Mucosa of gallbladder (tissue), 1 donor: ENCODE measurements at regions not wholly inside any gene's neighbourhood (a gene's known extent, or its start where the extent isn't known, plus 50 kb on each side); places are given as distances from the start of the nearest gene placed in this dataset.

Experiments used
- DNase-seq: peaks from one replicate; pipeline ENCODE4 v3.0.0-alpha.2; 2020; ENCODE audit warnings: low spot score
- donor health status: DM: no; HTN: no; CAD: no.

GRCh38 chr6:104087765-104088164, 772.0 kb downstream of the HACE1 start:
- DNase-seq, result no peak

- DNase-seq, result no peak
Measured at GRCh38 chr6:104068281-104068680, 791.4 kb downstream of the HACE1 start.

- DNase-seq, result no peak
Measured at GRCh38 chr6:104064876-104065275, 794.8 kb downstream of the HACE1 start.

GRCh38 chr6:104050455-104050854, 809.3 kb downstream of the HACE1 start:
- DNase-seq, result no peak

DNA sequence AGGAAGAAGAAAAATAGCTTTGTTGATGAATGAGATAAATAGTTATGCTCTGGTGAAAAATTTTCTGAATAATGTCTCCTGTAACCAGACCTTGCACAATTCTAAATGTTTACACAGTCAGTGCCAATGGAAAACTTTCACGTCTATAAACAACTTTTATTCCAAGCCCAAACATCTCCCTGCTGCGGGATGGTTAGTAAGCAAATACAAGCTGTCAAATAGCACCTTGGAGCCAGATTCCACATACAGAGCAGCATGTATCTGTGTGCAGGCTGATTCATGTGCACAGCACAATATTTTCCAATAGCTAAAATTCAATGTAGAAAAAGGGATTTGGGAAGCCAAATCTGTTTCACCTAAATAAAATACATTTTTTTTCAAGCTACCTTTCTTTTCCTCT, 813.3 kb downstream of the HACE1 start:
- no peak for DNase-seq

GRCh38 chr6:104031346-104031745, 828.4 kb downstream of the HACE1 start:
- DNase-seq, result no peak

GRCh38 chr6:104022126-104022525, 837.6 kb downstream of the HACE1 start:
- no peak for DNase-seq

DNA sequence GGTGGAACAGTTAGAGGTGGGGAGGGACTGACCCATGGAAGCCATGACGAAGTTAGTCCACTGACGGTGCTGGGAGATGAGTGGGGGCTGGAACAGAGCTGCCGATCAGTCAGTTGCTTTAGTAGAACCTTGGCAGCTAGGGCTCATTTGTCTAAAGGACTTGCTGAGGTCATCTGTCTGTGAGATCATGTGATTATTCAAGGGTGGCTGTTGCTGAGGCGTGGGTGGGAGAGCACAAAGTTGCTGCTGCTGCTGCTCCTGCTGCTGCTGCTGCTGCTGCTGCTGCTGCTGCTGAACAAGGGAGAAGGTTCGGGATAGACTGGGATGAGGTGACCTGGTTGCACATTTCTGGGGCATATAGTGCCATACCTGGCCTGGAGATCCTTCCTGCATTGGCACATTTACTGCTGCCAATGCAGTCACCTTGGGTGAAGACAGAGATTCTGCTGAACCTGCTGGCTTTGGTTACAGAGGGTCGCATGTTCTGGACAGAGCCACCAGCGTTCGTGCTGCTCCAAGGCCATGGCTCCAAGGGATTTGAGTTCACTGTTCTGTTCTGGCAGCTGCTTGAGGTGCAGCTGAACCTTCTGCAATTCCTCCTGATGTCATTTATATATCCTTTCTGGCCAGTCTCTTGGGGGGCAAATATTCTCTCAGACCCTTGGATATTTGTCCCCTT, 840.5 kb downstream of the HACE1 start:
- no peak for DNase-seq

DNA sequence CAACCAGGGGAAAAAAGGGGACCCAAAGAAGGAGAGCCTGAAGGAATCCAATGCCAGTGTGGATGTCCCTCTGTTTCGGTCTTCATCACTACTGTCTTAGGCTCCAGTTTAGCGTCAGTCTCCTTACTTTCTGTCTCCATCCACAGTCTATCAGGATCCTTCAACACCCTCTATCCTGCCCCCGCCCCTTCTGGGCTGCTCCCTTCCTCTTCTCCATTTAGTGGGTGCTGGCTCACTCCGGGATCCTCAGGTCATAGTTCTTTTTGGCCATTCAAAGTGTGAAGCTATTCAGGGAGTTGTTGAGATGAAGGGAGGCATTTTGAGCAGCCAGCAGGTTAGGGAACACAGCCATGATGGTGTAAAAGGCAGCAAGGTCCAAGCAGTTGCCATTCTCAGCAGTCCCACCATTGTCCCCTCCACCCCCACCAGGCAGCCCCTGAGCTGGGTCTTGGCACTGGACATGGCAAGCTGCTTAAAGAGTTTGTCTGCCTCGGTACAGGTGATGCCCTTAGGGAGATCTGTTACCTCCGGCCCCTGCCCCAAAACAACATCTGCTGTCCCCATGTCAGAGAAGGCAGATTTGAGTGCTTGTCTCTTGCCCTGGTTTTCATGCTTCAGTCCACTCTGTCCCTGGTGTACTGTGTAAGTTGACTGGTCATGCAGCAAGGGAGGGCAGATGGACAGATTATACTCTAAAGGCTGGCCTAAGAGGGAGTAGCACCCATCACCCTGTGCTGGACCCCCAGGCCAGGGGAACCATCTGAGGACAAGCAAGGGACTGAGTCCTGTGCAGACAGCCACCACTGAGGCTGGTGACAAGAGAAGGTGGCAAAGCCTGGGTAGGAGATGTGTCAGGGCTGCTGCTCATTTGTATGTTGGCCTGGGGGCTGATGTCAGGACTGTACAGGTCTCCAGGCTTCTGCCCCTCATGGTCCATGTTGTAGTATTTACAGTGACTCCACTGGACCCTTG, 842.0 kb downstream of the HACE1 start:
- no peak for DNase-seq

DNA sequence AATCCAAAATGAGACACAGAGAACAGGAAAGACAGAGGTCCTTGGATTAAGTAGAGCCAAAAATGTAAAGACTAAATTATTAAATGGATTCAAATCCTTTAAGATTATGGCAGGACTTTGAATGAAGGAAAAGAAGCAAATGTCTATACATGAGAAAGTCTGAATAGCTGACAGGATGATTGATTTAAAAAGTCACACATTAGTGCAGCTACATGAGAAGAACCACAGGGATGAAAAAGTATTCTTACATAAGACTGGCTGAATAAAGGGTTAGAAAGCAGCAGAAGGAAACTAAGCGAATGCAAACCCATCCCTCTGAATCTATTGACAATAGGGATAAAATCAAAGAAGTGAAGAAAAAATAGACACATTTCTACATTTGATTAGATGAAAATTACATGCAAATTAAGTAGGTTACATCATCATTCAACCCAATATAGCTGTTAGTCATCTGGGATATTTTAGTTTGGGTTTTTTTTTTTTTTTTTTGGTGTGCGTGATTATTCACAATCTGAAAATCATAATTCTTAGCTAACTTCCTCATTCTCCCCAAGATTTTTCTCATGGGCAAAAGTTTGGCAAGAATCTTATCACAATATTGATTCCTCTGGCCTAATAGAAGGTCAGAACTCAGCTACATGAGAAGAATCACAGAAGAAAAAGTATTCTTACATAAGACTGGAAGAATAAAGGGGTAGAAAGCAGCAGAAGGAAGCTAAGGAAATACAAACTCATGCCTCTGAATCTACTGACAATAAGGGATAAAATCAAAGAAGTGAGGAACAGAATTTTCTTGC, 845.4 kb downstream of the HACE1 start:
- no peak for DNase-seq

- no peak for DNase-seq
Measured at GRCh38 chr6:104013312-104013971, 846.3 kb downstream of the HACE1 start.

DNA sequence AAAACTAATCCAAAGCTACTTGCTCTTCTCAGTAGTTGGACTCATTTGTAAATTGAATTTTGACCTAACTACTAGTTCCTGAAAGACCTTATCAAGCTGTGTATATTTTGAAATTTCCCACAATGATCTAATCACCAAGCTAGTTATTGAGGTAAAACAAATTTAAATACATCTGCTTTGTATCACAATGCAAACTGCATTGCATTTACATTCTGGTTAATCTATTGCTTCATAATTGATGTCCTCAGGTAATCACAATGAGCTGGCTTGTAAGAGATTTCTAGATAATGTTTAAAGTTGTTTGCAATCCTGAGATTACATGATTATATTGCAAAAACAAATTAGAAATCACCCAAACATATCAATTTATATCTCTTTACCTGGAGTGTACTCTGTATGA, 848.8 kb downstream of the HACE1 start:
- no peak for DNase-seq

GRCh38 chr6:104003803-104004516, 855.8 kb downstream of the HACE1 start:
- no peak for DNase-seq

DNA sequence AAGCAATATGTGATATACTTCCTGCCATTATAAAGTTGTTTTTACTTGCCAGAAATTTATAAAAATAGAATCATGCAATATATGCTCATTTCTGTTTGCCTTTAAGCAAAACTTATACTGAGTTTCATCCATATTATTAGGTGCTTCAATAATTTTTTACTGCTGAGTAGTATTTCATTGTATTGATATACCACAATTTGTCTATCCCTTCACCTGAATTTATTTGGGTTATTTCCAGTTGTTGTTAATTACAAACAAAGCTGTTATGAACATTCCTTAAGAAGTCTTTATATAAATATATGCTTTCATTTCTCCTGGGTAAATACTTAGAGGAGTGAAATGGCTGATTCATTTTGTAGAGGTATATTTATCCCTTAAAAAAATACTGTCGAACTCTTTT, 864.1 kb downstream of the HACE1 start:
- no peak for DNase-seq

DNA sequence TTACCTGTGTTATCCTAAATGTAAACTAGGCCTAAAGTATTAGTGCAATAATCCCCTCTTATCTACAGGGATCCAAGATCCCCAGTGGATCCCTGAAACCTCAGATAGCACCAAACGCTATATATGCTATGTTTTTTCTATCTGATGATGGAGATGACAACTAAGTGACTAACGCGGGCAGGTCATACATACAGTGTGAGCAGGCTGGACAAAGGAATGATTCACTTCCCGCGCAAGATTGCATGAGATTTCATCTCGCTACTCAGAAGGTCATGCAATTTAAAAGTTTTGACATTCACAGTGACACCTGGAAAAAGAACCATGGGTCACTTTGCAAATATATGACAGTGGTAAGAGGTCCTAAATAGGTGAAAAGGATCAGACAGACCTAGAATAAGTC, 875.9 kb downstream of the HACE1 start:
- no peak for DNase-seq

GRCh38 chr6:103983011-103983410, 876.7 kb downstream of the HACE1 start:
- DNase-seq, result no peak

GRCh38 chr6:103982574-103982973, 877.1 kb downstream of the HACE1 start:
- DNase-seq, result no peak

DNA sequence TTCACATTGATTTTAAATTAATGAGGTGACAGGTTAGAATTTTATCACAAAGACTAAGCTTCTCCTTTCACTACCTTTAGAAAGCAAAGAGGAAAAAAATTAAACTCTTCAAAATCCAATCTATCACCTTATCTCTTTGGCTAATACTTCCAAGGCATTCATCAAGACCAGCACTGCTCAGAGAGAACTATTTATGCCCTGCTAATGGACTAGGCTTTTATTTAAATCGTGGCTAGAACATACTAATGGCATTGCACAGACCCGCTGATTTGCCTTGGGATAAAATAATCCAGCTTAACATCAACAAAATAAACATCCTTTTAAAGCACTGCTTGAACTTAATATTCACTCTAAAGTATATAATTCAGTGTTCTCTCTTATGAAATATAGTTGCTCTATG, 880.4 kb downstream of the HACE1 start:
- DNase-seq, result no peak

DNA sequence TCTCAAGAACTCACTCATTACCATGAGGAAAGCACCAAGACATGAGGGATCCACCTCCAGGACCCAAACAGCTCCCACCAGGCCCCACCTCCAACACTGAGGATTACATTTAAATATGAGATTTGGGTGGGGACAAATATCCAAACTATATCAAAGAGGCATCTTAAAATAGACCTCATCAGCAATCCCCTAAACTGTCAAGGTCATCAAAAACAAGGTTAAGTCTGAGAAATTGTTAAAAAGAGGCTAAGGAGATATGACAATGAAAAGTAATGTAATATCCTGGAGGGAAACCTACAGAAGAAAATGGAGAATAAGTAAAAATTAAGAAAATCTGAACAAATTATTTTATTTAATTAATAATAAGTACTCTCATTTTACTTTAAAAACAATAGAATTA, 922.3 kb downstream of the HACE1 start:
- no peak for DNase-seq

- DNase-seq, result no peak
Measured at GRCh38 chr6:103925317-103925716, 934.4 kb downstream of the HACE1 start.

GRCh38 chr6:103910018-103910417, 949.7 kb downstream of the HACE1 start:
- DNase-seq, result no peak
